ENCODE measurements at regions not wholly inside any gene's neighbourhood (a gene's known extent, or its start where the extent isn't known, plus 50 kb on each side); places are given as distances from the start of the nearest gene placed in this dataset.

DNA sequence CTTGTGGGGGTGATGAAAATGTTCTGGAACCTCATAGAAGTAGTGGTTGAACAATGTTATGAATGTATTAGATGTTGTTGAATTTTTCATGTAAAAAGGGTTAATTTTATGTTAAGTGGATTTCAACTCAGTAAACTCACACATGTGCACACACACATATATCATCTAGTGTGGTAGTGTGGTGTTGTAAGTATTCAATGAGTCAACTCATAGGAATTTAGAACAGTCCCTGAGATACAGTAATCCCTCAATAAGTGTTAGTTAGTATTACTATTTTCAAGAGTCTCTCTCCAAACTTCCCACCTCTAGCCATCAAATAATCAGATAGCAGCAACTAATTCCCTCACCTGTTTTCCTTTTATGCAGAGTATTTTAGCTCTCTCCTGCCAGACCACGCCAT lies 563.1 kb upstream of the JARID2 start:
- Histone ChIP-seq H3K4me3 (no peak overlapping the region), H3K9me3 (no peaks in the 10 kb centered on the region), H3K4me1 (no peaks in the 10 kb centered on the region), H3K27me3 (ENCODE audit: insufficient read depth in 3 of 3, low read length in 2 of 3) (no peaks in the 10 kb centered on the region), H3K27ac (no peak overlapping the region), H3K36me3 (ENCODE audit: insufficient read depth in 1 of 2, low read depth in 1 of 2) (no peaks in the 10 kb centered on the region)
- TF ChIP-seq, protein P1, sequence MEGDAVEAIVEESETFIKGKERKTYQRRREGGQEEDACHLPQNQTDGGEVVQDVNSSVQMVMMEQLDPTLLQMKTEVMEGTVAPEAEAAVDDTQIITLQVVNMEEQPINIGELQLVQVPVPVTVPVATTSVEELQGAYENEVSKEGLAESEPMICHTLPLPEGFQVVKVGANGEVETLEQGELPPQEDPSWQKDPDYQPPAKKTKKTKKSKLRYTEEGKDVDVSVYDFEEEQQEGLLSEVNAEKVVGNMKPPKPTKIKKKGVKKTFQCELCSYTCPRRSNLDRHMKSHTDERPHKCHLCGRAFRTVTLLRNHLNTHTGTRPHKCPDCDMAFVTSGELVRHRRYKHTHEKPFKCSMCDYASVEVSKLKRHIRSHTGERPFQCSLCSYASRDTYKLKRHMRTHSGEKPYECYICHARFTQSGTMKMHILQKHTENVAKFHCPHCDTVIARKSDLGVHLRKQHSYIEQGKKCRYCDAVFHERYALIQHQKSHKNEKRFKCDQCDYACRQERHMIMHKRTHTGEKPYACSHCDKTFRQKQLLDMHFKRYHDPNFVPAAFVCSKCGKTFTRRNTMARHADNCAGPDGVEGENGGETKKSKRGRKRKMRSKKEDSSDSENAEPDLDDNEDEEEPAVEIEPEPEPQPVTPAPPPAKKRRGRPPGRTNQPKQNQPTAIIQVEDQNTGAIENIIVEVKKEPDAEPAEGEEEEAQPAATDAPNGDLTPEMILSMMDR (IDR thresholded peaks at IDR 0.05) = no peak
- 87 to 100% (median 98%) methylated on average over 1 of the region's 1 CpG for WGBS, 3 donors
- DNase-seq = no peak
- no peak for ATAC-seq
- intact Hi-C loops (cut with DNase I) = no loop called here

DNA sequence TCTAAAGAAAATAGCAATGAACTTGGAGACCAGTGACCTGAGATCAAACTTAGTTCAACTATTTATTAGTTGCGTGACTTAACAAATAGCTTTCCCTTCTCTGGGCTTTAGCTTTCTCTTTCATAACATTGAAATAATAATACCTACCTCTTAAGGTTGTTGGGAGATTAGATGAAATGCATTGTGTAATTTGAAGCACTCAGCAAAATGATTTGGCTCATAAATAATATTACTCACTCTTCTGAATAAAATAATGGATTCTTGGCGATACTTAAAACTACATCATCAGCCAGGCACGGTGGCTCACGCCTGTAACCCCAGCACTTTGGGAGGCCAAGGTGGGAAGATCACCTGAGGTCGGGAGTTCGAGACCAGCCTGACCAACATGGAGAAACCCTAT lies 556.2 kb upstream of the JARID2 start:
- ATAC-seq = no peak
- WGBS, 3 donors = 93 to 95% (median 94%) methylated on average over 6 of the region's 6 CpGs
- TF ChIP-seq, protein P1 (IDR thresholded peaks at IDR 0.05) = no peak
- Histone ChIP-seq H3K4me3 (no peak overlapping the region), H3K9me3 (no peaks in the 10 kb centered on the region), H3K4me1 (no peaks in the 10 kb centered on the region), H3K27ac (no peak overlapping the region), H3K27me3 (ENCODE audit: insufficient read depth in 3 of 3, low read length in 2 of 3) (no peaks in the 10 kb centered on the region), H3K36me3 (ENCODE audit: insufficient read depth in 1 of 2, low read depth in 1 of 2) (no peaks in the 10 kb centered on the region)
- no peak for DNase-seq
- intact Hi-C loops (cut with DNase I) = no loop called here

DNA sequence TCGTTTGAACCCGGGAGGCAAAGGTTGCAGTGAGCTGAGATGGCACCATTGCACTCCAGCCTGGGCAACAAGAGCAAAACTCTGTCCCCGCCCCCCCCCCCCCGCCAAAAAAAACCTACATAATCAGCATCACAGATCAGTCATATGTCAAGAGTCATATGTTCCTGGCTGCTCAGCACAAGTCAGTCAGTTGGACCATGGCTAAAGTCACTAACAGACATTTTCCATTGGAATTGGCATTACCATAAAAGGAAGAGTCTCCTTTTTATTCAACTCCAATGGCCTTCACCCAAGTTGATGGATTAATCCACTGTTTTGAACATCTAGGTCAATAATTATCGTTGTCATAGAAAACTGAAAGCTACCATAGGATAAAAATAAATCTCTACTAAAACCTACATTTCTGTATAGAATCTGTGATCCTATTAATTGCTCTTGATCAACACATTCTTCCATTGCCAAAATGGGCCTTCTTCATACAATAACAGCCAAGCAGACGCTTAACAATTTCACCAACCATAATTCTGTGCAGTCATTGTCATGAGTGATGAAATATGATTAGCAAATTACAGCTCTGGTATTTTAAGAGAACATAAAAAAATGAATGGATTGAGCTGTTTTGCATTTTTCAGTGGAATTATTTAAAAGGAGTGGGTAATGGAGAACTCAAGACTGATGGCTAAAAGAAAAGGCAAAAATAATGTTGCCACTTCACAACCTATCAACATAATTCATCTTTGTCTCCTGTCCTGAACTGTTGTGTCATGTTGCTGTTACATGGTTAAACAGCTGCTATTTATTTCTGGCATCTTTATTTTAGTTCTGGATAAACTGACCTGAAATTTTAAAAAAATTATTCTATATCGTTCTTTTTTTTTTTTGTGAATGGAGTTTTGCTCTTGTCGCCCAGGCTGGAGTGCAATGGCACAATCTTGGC lies 555.5 kb upstream of the JARID2 start:
- 79 to 86% (median 79%) methylated on average over 8 of the region's 8 CpGs for WGBS, 3 donors
- H3K4me1 ChIP-seq = no peaks in the 10 kb centered on the region
- DNase-seq = no peak
- H3K36me3 ChIP-seq (ENCODE audit: insufficient read depth in 1 of 2, low read depth in 1 of 2) = no peaks in the 10 kb centered on the region
- H3K4me3 ChIP-seq = no peak overlapping the region
- TF ChIP-seq, protein P1 (IDR thresholded peaks at IDR 0.05) = no peak
- no peaks in the 10 kb centered on the region for H3K9me3 ChIP-seq
- no peak for ATAC-seq
- intact Hi-C loops (cut with DNase I) = no loop called here
- H3K27me3 ChIP-seq (ENCODE audit: insufficient read depth in 3 of 3, low read length in 2 of 3) = no peaks in the 10 kb centered on the region
- no peak overlapping the region for H3K27ac ChIP-seq

DNA sequence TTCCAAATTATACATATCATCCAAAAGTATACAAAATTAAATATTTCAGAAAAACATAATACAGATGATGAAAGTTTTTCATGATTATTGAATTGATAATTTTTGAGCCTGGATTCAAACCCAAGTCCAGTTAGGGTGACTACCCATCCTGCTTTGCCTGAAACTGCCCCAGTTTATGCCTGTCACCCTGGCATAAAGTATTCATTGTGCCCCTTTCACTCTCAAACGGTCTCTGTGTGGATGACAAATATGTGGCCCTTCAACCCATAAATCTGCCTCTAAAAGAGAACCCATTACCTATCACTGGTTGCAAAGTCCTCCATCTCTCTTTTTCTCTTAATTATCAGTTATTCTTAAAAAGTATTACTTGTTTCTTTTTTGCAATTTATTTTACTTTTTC lies 553.7 kb upstream of the JARID2 start:
- H3K27me3 ChIP-seq (ENCODE audit: insufficient read depth in 3 of 3, low read length in 2 of 3) = no peaks in the 10 kb centered on the region
- ATAC-seq = no peak
- intact Hi-C loops (cut with DNase I) = no loop called here
- TF ChIP-seq, protein P1 (IDR thresholded peaks at IDR 0.05) = no peak
- H3K27ac ChIP-seq = no peak overlapping the region
- H3K4me3 ChIP-seq = no peak overlapping the region
- no peaks in the 10 kb centered on the region for H3K9me3 ChIP-seq
- DNase-seq = no peak
- H3K36me3 ChIP-seq (ENCODE audit: insufficient read depth in 1 of 2, low read depth in 1 of 2) = no peaks in the 10 kb centered on the region
- 40 to 54% (median 46%) methylated on average over 1 of the region's 1 CpG for WGBS, 3 donors
- no peaks in the 10 kb centered on the region for H3K4me1 ChIP-seq
